Colonic mucosa (tissue), 4 donors: ENCODE measurements at regions not wholly inside any gene's neighbourhood (a gene's known extent, or its start where the extent isn't known, plus 50 kb on each side); places are given as distances from the start of the nearest gene placed in this dataset.

Source experiments
- DNase-seq: peaks from one replicate; pipeline ENCODE4 v3.0.0-alpha.2; 2020
- H3K27ac ChIP-seq: fragments of 200-600 bp; one replicate; pipeline ENCODE4 v1.8.0; 2021
- H3K27me3 ChIP-seq: fragments of 200-600 bp; one replicate; pipeline ENCODE4 v1.8.0; 2021
- H3K36me3 ChIP-seq: fragments of 200-600 bp; one replicate; pipeline ENCODE4 v1.8.0; 2021
- H3K4me1 ChIP-seq: fragments of 200-600 bp; one replicate; pipeline ENCODE4 v1.8.0; 2021; ENCODE audit warnings: mild to moderate bottlenecking
- H3K4me3 ChIP-seq: fragments of 200-600 bp; one replicate; pipeline ENCODE4 v1.8.0; 2021
- H3K9ac ChIP-seq, 2 donors: one replicate each; pipeline ENCODE4 v1.7.0; 2013; ENCODE audit warnings: control low read depth in 2 of 2, low read depth in 2 of 2, low read length in 2 of 2
- H3K9me3 ChIP-seq: fragments of 200-600 bp; one replicate; pipeline ENCODE4 v1.8.0; 2021
- intact Hi-C: fragments of 100-400 bp; cut with DNase I; formaldehyde crosslinking; loops from one replicate; pipeline ENCODE4 v1.14.1; 2022
- TF ChIP-seq, protein P1 (sequence below): fragments of 200-600 bp; IDR thresholded peaks from one replicate; pipeline ENCODE4 v1.8.0; 2022; ENCODE audit warnings: antibody characterized with exemption, mild to moderate bottlenecking
- donor health status: healthy.
- donor health status: DM: no; HTN: no; CAD: no.
- donor health status: DM: no; HTN: no; CAD: no.

- Histone ChIP-seq H3K36me3 (no peaks in the 10 kb centered on the region), H3K4me1 (no peaks in the 10 kb centered on the region), H3K27me3 (no peaks in the 10 kb centered on the region), H3K9me3 (no peaks in the 10 kb centered on the region), H3K27ac (no peak overlapping the region), H3K9ac (no peak overlapping the region), H3K4me3 (no peak overlapping the region)
- TF ChIP-seq, protein P1, sequence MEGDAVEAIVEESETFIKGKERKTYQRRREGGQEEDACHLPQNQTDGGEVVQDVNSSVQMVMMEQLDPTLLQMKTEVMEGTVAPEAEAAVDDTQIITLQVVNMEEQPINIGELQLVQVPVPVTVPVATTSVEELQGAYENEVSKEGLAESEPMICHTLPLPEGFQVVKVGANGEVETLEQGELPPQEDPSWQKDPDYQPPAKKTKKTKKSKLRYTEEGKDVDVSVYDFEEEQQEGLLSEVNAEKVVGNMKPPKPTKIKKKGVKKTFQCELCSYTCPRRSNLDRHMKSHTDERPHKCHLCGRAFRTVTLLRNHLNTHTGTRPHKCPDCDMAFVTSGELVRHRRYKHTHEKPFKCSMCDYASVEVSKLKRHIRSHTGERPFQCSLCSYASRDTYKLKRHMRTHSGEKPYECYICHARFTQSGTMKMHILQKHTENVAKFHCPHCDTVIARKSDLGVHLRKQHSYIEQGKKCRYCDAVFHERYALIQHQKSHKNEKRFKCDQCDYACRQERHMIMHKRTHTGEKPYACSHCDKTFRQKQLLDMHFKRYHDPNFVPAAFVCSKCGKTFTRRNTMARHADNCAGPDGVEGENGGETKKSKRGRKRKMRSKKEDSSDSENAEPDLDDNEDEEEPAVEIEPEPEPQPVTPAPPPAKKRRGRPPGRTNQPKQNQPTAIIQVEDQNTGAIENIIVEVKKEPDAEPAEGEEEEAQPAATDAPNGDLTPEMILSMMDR = no peak
- intact Hi-C loops = no loop called here
- no peak for DNase-seq
Observed at GRCh38 chr1:173276922-173277800, 70.0 kb upstream of the TNFSF4 start.

GRCh38 chr1:173280899-173281660 is 73.9 kb upstream of the TNFSF4 start:
- TF ChIP-seq, protein P1 = no peak
- no peak overlapping the region for H3K9ac ChIP-seq
- intact Hi-C loops = no loop called here
- no peaks in the 10 kb centered on the region for H3K4me1 ChIP-seq
- H3K27me3 ChIP-seq = no peaks in the 10 kb centered on the region
- no peaks in the 10 kb centered on the region for H3K36me3 ChIP-seq
- H3K27ac ChIP-seq = no peak overlapping the region
- no peaks in the 10 kb centered on the region for H3K9me3 ChIP-seq
- no peak for DNase-seq
- H3K4me3 ChIP-seq = no peak overlapping the region

DNA sequence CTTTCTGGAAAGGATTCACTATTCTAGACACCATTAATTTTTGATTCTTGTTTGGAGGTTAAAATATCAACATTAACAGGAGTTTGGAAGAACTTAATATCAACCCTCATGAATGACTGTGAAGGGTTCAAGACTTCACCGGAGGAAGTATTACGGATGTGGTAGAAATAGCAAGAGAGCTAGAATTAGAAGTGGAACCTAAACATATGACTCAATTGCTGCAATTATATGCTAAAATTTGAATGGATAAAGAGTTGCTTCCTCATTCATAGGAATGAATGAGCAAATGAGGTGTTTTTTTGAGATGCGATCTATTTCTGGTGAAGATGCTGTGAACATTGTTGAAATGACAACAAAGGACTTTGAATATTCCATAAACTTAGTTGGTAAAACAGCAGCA is 77.9 kb upstream of the TNFSF4 start:
- Histone ChIP-seq H3K27me3 (no peaks in the 10 kb centered on the region), H3K27ac (no peak overlapping the region), H3K9ac (no peak overlapping the region), H3K4me1 (no peaks in the 10 kb centered on the region), H3K9me3 (no peaks in the 10 kb centered on the region), H3K36me3 (no peaks in the 10 kb centered on the region), H3K4me3 (no peak overlapping the region)
- intact Hi-C loops = no loop called here
- TF ChIP-seq, protein P1 = no peak
- DNase-seq = no peak

GRCh38 chr1:173287785-173288184 is 80.7 kb upstream of the TNFSF4 start:
- Histone ChIP-seq H3K9me3 (no peaks in the 10 kb centered on the region), H3K27ac (no peak overlapping the region), H3K36me3 (no peaks in the 10 kb centered on the region), H3K4me3 (no peak overlapping the region), H3K9ac (no peak overlapping the region), H3K4me1 (no peaks in the 10 kb centered on the region), H3K27me3 (no peaks in the 10 kb centered on the region)
- TF ChIP-seq, protein P1 = no peak
- intact Hi-C loops = no loop called here
- no peak for DNase-seq

DNA sequence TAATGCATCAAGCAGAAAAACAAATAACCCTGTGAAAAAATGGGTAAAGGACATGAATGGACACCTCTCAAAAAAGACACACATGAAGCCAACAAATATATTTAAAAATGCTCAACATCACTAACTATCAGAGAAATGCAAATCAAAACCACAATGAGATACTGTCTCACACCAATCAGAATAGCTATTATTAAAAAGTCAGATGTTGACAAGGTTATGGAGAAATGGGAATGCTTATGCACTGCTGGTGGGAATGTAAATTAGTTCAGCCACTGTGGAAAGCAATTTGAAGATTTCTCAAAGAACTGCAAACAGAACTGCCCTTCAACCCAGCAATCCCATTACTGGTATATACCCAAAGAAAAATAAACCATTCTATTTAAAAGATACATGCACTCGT is 86.6 kb upstream of the TNFSF4 start:
- Histone ChIP-seq H3K4me3 (no peak overlapping the region), H3K4me1 (no peaks in the 10 kb centered on the region), H3K27ac (no peak overlapping the region), H3K9ac (no peak overlapping the region), H3K27me3 (no peaks in the 10 kb centered on the region), H3K9me3 (no peaks in the 10 kb centered on the region), H3K36me3 (no peaks in the 10 kb centered on the region)
- intact Hi-C loops = no loop called here
- TF ChIP-seq, protein P1 = no peak
- no peak for DNase-seq
